ENCODE measurements at regions not wholly inside any gene's neighbourhood (a gene's known extent, or its start where the extent isn't known, plus 50 kb on each side); places are given as distances from the start of the nearest gene placed in this dataset.

DNA sequence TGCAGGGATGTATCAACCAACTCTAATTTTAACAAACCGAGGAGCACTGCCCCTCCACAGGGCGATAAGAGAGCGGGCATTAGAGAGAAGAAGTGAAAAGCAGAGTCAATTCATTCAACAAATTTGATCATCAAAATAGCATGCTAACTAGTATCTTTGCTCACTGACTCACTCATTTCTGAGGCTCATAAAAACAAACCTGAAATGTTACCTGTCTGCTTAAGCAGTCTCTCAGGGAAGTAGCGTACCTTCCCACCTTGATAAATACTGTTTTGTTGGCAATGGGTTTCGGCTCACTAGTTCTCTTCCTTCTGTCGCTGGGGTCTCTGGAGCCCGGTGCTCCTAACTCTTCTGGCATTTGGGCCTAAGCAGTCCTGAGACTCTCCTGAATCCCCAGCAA is 248.8 kb downstream of the IRS1 start:
- H3K4me1 ChIP-seq (ENCODE audit: insufficient read depth, low read length), result no peaks in the 10 kb centered on the region
- H4K20me1 ChIP-seq (ENCODE audit: insufficient read depth, low read length), result no peaks in the 10 kb centered on the region
- no peak overlapping the region for H3K9ac ChIP-seq (ENCODE audit: low read depth, low read length)
- H3K9me3 ChIP-seq (ENCODE audit: insufficient read depth, low read length, severe bottlenecking), result no peaks in the 10 kb centered on the region
- no peak overlapping the region for H3K4me3 ChIP-seq (ENCODE audit: low read depth in 1 of 2, low read length in 2 of 2)
- TF ChIP-seq, protein P1, sequence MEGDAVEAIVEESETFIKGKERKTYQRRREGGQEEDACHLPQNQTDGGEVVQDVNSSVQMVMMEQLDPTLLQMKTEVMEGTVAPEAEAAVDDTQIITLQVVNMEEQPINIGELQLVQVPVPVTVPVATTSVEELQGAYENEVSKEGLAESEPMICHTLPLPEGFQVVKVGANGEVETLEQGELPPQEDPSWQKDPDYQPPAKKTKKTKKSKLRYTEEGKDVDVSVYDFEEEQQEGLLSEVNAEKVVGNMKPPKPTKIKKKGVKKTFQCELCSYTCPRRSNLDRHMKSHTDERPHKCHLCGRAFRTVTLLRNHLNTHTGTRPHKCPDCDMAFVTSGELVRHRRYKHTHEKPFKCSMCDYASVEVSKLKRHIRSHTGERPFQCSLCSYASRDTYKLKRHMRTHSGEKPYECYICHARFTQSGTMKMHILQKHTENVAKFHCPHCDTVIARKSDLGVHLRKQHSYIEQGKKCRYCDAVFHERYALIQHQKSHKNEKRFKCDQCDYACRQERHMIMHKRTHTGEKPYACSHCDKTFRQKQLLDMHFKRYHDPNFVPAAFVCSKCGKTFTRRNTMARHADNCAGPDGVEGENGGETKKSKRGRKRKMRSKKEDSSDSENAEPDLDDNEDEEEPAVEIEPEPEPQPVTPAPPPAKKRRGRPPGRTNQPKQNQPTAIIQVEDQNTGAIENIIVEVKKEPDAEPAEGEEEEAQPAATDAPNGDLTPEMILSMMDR (IDR thresholded peaks at IDR 0.05; ENCODE audit: borderline replicate concordance, extremely low read depth, low read length, poor library complexity, severe bottlenecking), result no peak
- no peak for TF ChIP-seq EZH2 (IDR thresholded peaks at IDR 0.05; ENCODE audit: borderline replicate concordance, low read depth, low read length, severe bottlenecking)
- no peak overlapping the region for H3K4me2 ChIP-seq (ENCODE audit: insufficient read depth, low read length)
- H3K27me3 ChIP-seq (ENCODE audit: insufficient read depth, low read length, poor library complexity), result no peaks in the 10 kb centered on the region
- no peak overlapping the region for H2AFZ ChIP-seq (ENCODE audit: low read depth, low read length)
- H3K79me2 ChIP-seq (ENCODE audit: insufficient read depth, low read length), result no peaks in the 10 kb centered on the region
- no peaks in the 10 kb centered on the region for H3K36me3 ChIP-seq (ENCODE audit: insufficient read depth, low read length)
- DNase-seq (no peak), ATAC-seq (ENCODE audit: insufficient read depth, low read depth) (no peak)
- no peak overlapping the region for H3K27ac ChIP-seq (ENCODE audit: low read length)

DNA sequence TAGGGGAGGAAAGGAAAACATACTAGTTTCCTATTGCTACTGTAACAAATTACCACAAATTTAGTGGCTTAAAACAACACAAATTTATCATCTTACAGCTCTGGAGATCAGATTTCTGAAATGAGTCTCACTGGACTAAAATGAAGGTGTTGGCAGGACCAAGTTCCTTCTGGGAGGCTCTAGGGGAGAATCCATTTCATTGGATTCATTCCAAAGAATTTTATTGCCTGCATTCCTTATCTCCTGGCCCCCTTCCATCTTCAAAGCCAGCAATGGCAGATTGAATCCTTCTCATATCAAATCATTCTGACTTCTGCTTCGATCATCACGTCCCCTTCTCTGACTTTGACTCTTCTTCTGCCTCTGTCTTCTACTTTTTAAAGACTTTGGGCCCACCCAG is 250.9 kb downstream of the IRS1 start:
- H3K27me3 ChIP-seq (ENCODE audit: insufficient read depth, low read length, poor library complexity), result no peaks in the 10 kb centered on the region
- DNase-seq, result no peak
- ATAC-seq (ENCODE audit: insufficient read depth, low read depth), result no peak
- no peak for TF ChIP-seq EZH2 (IDR thresholded peaks at IDR 0.05; ENCODE audit: borderline replicate concordance, low read depth, low read length, severe bottlenecking)
- TF ChIP-seq, protein P1 (IDR thresholded peaks at IDR 0.05; ENCODE audit: borderline replicate concordance, extremely low read depth, low read length, poor library complexity, severe bottlenecking), result no peak
- H3K4me3 ChIP-seq (ENCODE audit: low read depth in 1 of 2, low read length in 2 of 2), result no peak overlapping the region
- no peaks in the 10 kb centered on the region for H4K20me1 ChIP-seq (ENCODE audit: insufficient read depth, low read length)
- no peaks in the 10 kb centered on the region for H3K4me1 ChIP-seq (ENCODE audit: insufficient read depth, low read length)
- H2AFZ ChIP-seq (ENCODE audit: low read depth, low read length), result no peak overlapping the region
- no peaks in the 10 kb centered on the region for H3K36me3 ChIP-seq (ENCODE audit: insufficient read depth, low read length)
- no peak overlapping the region for H3K4me2 ChIP-seq (ENCODE audit: insufficient read depth, low read length)
- H3K9me3 ChIP-seq (ENCODE audit: insufficient read depth, low read length, severe bottlenecking), result no peaks in the 10 kb centered on the region
- no peaks in the 10 kb centered on the region for H3K79me2 ChIP-seq (ENCODE audit: insufficient read depth, low read length)
- no peak overlapping the region for H3K9ac ChIP-seq (ENCODE audit: low read depth, low read length)
- H3K27ac ChIP-seq (ENCODE audit: low read length), result no peak overlapping the region

DNA sequence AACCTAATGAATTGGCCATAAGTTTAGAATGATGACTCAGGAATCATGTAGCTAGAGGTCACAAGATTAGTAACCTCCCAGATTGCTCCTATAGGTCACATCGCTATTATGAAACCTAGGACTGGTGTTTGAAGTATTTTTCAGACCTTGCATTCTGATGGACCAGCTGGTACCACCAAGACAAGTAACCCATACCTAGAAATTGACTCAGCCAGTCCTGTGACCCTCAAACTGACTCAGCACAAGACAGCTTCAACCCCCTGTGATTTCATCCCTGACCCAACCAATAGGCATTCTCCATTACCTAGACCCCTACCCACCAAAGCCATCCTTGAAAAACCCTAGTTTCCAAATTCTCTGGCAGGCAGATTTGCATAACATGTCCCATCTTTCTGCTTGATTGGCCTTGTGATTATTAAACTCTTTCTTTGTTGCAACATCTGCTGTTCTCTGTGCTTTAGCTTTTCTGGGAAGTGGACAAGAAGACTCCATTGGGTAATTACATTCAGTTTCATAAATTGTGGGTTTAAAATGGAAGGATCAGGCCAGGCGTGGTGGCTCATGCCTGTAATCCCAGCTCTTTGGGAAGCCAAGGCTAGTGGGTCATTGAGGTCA is 254.9 kb downstream of the IRS1 start:
- no peak for ATAC-seq (ENCODE audit: insufficient read depth, low read depth)
- no peak overlapping the region for H3K4me3 ChIP-seq (ENCODE audit: low read depth in 1 of 2, low read length in 2 of 2)

More for the DNA sequence above, 254.9 kb downstream of the IRS1 start:
- no peaks in the 10 kb centered on the region for H3K4me1 ChIP-seq (ENCODE audit: insufficient read depth, low read length)
- TF ChIP-seq, protein P1 (IDR thresholded peaks at IDR 0.05; ENCODE audit: borderline replicate concordance, extremely low read depth, low read length, poor library complexity, severe bottlenecking), result no peak
- no peak for TF ChIP-seq EZH2 (IDR thresholded peaks at IDR 0.05; ENCODE audit: borderline replicate concordance, low read depth, low read length, severe bottlenecking)
- no peaks in the 10 kb centered on the region for H3K27me3 ChIP-seq (ENCODE audit: insufficient read depth, low read length, poor library complexity)
- H3K4me2 ChIP-seq (ENCODE audit: insufficient read depth, low read length), result no peak overlapping the region
- H3K27ac ChIP-seq (ENCODE audit: low read length), result no peak overlapping the region
- no peaks in the 10 kb centered on the region for H4K20me1 ChIP-seq (ENCODE audit: insufficient read depth, low read length)
- H3K9ac ChIP-seq (ENCODE audit: low read depth, low read length), result no peak overlapping the region
- no peak overlapping the region for H2AFZ ChIP-seq (ENCODE audit: low read depth, low read length)
- no peak for DNase-seq
- H3K79me2 ChIP-seq (ENCODE audit: insufficient read depth, low read length), result no peaks in the 10 kb centered on the region
- no peaks in the 10 kb centered on the region for H3K9me3 ChIP-seq (ENCODE audit: insufficient read depth, low read length, severe bottlenecking)
- no peaks in the 10 kb centered on the region for H3K36me3 ChIP-seq (ENCODE audit: insufficient read depth, low read length)
